Vagina (tissue), 2 donors: ENCODE measurements at regions not wholly inside any gene's neighbourhood (a gene's known extent, or its start where the extent isn't known, plus 50 kb on each side); places are given as distances from the start of the nearest gene placed in this dataset.

ENCODE experiments used
- DNase-seq, 2 donors: peaks; one replicate each; pipeline ENCODE4 v3.0.0-alpha.2; 2017; ENCODE audit errors: extremely low spot score in 2 of 2
- H3K27ac ChIP-seq: fragments of 200-600 bp; sonication (generic); one replicate; pipeline ENCODE4 v1.5.1; 2019
- H3K27me3 ChIP-seq: fragments of 200-600 bp; sonication (generic); one replicate; pipeline ENCODE4 v1.5.1; 2019
- H3K36me3 ChIP-seq, 2 donors: fragments of 200-600 bp; sonication (generic); one replicate each; pipeline ENCODE4 v1.5.1; 2017 to 2019
- H3K4me1 ChIP-seq: fragments of 200-600 bp; sonication (generic); one replicate; pipeline ENCODE4 v1.5.1; 2019
- H3K4me3 ChIP-seq, 2 donors: fragments of 200-600 bp; sonication (generic); 1 replicate in 1 of 2; 2 replicates in 1 of 2; pipeline ENCODE4 v1.5.1; 2016 to 2019
- H3K9me3 ChIP-seq: fragments of 200-600 bp; sonication (generic); one replicate; pipeline ENCODE4 v1.5.1; 2019
- POLR2A ChIP-seq, 2 donors: fragments of 450-650 bp; IDR thresholded peaks; one replicate each; pipeline ENCODE4 v1.6.1; 2017; ENCODE audit warnings: antibody characterized with exemption in 2 of 2, mild to moderate bottlenecking in 2 of 2, moderate library complexity in 2 of 2
- POLR2AphosphoS5 ChIP-seq, 2 donors: sonication (generic); formaldehyde crosslinking; IDR thresholded peaks; one replicate each; pipeline ENCODE4 v1.9.0; 2017; ENCODE audit warnings: antibody characterized with exemption in 2 of 2, mild to moderate bottlenecking in 2 of 2, low read depth in 1 of 2; ENCODE audit not compliant: insufficient read depth in 1 of 2
- intact Hi-C: fragments of 100-400 bp; cut with DNase I; formaldehyde crosslinking; loops from one replicate; pipeline ENCODE4 v1.15.1; 2023
- TF ChIP-seq, protein P1 (sequence below), 3 experiments: fragments of 450-650 bp in 2 of 3; fragments of 200-600 bp in 1 of 3; sonication (generic) in 1 of 3; IDR thresholded peaks; one replicate each; pipeline ENCODE4 v1.5.1; 2017 to 2019; ENCODE audit warnings: antibody characterized with exemption in 3 of 3, mild to moderate bottlenecking in 2 of 3, moderate library complexity in 2 of 3

GRCh38 chr3:76582632-76583378 lies 457.1 kb upstream of the ROBO2 start:
- no peaks in the 10 kb centered on the region for H3K36me3 ChIP-seq
- TF ChIP-seq, protein P1, sequence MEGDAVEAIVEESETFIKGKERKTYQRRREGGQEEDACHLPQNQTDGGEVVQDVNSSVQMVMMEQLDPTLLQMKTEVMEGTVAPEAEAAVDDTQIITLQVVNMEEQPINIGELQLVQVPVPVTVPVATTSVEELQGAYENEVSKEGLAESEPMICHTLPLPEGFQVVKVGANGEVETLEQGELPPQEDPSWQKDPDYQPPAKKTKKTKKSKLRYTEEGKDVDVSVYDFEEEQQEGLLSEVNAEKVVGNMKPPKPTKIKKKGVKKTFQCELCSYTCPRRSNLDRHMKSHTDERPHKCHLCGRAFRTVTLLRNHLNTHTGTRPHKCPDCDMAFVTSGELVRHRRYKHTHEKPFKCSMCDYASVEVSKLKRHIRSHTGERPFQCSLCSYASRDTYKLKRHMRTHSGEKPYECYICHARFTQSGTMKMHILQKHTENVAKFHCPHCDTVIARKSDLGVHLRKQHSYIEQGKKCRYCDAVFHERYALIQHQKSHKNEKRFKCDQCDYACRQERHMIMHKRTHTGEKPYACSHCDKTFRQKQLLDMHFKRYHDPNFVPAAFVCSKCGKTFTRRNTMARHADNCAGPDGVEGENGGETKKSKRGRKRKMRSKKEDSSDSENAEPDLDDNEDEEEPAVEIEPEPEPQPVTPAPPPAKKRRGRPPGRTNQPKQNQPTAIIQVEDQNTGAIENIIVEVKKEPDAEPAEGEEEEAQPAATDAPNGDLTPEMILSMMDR (IDR thresholded peaks at IDR 0.05), result no peak
- TF ChIP-seq POLR2A (IDR thresholded peaks at IDR 0.05) (no peak), POLR2AphosphoS5 (IDR thresholded peaks at IDR 0.05; ENCODE audit: insufficient read depth in 1 of 2, low read depth in 1 of 2) (no peak)
- no peak for DNase-seq
- no peaks in the 10 kb centered on the region for H3K4me1 ChIP-seq
- no peak overlapping the region for H3K4me3 ChIP-seq
- no peak overlapping the region for H3K27ac ChIP-seq
- no peaks in the 10 kb centered on the region for H3K27me3 ChIP-seq
- intact Hi-C loops, result no loop called here
- H3K9me3 ChIP-seq, result no peaks in the 10 kb centered on the region

DNA sequence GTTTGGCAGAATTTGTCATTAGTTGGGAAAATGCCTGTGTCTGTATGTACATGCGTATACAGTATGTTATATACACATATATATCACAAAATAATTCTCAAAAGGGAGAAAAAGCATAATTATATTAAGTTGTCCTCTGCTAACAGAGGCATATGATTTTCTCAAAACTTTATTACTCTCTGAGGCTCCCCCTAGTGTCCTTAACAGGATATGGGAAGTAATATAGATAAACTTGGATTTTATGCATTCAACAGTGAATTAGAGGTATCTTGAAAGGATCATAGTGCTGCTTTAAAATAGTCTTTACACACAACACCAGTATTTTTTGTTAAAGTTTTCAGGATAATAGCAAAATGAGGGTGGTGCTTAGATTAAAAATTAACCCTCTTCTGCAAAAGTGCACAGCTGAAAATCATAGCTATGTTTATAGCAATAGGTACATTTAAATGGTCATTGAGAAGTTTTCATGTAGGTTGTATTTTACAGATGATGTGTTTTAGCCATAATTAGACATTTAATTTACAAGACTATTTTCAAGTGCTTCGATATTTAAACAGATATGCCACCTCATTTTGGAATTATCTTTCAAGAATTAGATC lies 454.0 kb upstream of the ROBO2 start:
- no peaks in the 10 kb centered on the region for H3K36me3 ChIP-seq
- H3K9me3 ChIP-seq, result no peaks in the 10 kb centered on the region
- H3K4me3 ChIP-seq, result no peak overlapping the region
- H3K27me3 ChIP-seq, result no peaks in the 10 kb centered on the region
- no peaks in the 10 kb centered on the region for H3K4me1 ChIP-seq
- no peak for TF ChIP-seq POLR2A (IDR thresholded peaks at IDR 0.05)
- TF ChIP-seq, protein P1 (IDR thresholded peaks at IDR 0.05), result no peak
- no peak for TF ChIP-seq POLR2AphosphoS5 (IDR thresholded peaks at IDR 0.05; ENCODE audit: insufficient read depth in 1 of 2, low read depth in 1 of 2)
- DNase-seq, result no peak
- intact Hi-C loops, result no loop called here
- no peak overlapping the region for H3K27ac ChIP-seq

GRCh38 chr3:76586471-76586870 lies 453.4 kb upstream of the ROBO2 start:
- Histone ChIP-seq H3K9me3 (no peaks in the 10 kb centered on the region), H3K27me3 (no peaks in the 10 kb centered on the region), H3K36me3 (no peaks in the 10 kb centered on the region), H3K27ac (no peak overlapping the region), H3K4me3 (no peak overlapping the region), H3K4me1 (no peaks in the 10 kb centered on the region)
- intact Hi-C loops, result no loop called here
- DNase-seq, result no peak
- TF ChIP-seq POLR2A (IDR thresholded peaks at IDR 0.05), result no peak
- TF ChIP-seq, protein P1 (IDR thresholded peaks at IDR 0.05), result no peak

GRCh38 chr3:76610150-76610549 lies 429.7 kb upstream of the ROBO2 start:
- Histone ChIP-seq H3K4me1 (no peaks in the 10 kb centered on the region), H3K27ac (no peak overlapping the region), H3K9me3 (no peaks in the 10 kb centered on the region), H3K27me3 (no peaks in the 10 kb centered on the region), H3K36me3 (no peaks in the 10 kb centered on the region), H3K4me3 (no peak overlapping the region)
- no peak for DNase-seq
- intact Hi-C loops, result no loop called here
- TF ChIP-seq POLR2AphosphoS5 (IDR thresholded peaks at IDR 0.05; ENCODE audit: insufficient read depth in 1 of 2, low read depth in 1 of 2), result no peak
- TF ChIP-seq POLR2A (IDR thresholded peaks at IDR 0.05), result no peak
- TF ChIP-seq, protein P1 (IDR thresholded peaks at IDR 0.05), result no peak

DNA sequence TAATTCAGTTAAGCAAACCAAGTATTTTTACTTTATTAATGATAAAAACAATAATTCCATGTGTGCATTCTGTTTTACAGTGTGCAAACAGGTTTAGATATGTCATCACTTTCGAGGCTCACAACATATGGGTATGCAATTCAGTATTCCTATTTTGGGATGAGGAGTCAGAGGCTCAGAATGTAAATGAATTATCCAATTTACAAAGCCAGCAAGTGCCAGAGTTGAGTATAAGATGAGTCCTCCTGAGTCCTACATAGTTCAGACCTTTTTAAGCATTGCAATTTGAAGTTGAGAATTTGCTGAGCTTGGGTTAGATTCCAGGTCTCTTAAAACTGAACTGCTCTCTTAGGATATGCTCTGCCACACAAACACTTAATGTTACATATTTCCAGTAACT lies 424.2 kb upstream of the ROBO2 start:
- Histone ChIP-seq H3K36me3 (no peaks in the 10 kb centered on the region), H3K27ac (no peak overlapping the region), H3K9me3 (no peaks in the 10 kb centered on the region), H3K4me1 (no peaks in the 10 kb centered on the region), H3K27me3 (no peaks in the 10 kb centered on the region), H3K4me3 (no peak overlapping the region)
- no peak for DNase-seq
- no peak for TF ChIP-seq POLR2A (IDR thresholded peaks at IDR 0.05)
- TF ChIP-seq, protein P1 (IDR thresholded peaks at IDR 0.05), result no peak
- no peak for TF ChIP-seq POLR2AphosphoS5 (IDR thresholded peaks at IDR 0.05; ENCODE audit: insufficient read depth in 1 of 2, low read depth in 1 of 2)
- intact Hi-C loops, result no loop called here
